ENCODE measurements at regions not wholly inside any gene's neighbourhood (a gene's known extent, or its start where the extent isn't known, plus 50 kb on each side); places are given as distances from the start of the nearest gene placed in this dataset.

- 70% methylated on average over 5 of the region's 5 CpGs for WGBS
- no peak overlapping the region for H3K27ac ChIP-seq (ENCODE audit: low read depth in 1 of 2, low read length in 1 of 2)
These were observed 73.8 kb upstream of the ZNF281 start for GRCh38 chr1:200483491-200484143.

GRCh38 chr1:200480964-200481363 lies 71.1 kb upstream of the ZNF281 start:
- DNase-seq (ENCODE audit: low read depth in 6 of 9, low spot score in 9 of 9), result no peak
- Histone ChIP-seq H3K27ac (ENCODE audit: low read depth in 1 of 2, low read length in 1 of 2) (no peak overlapping the region), H3K27me3 (ENCODE audit: control insufficient read depth in 2 of 2, insufficient read depth in 1 of 2, low read length in 1 of 2) (no peaks in the 10 kb centered on the region), H3K4me3 (ENCODE audit: low read length in 2 of 2) (no peak overlapping the region), H3K9me3 (ENCODE audit: control insufficient read depth in 2 of 2, insufficient read depth in 1 of 2, low read length in 1 of 2) (no peaks in the 10 kb centered on the region), H3K4me1 (ENCODE audit: control insufficient read depth in 2 of 2, insufficient read depth in 2 of 2, low read length in 2 of 2) (peaks cover 0 to 2% of the 10 kb centered on the region in 2 donors), H3K36me3 (ENCODE audit: control insufficient read depth in 2 of 2, insufficient read depth in 2 of 2, low read length in 1 of 2) (no peaks in the 10 kb centered on the region)
- 97% methylated on average over 7 of the region's 7 CpGs for WGBS

More at GRCh38 chr1:200483491-200484143, 73.8 kb upstream of the ZNF281 start:
- no peaks in the 10 kb centered on the region for H3K36me3 ChIP-seq (ENCODE audit: control insufficient read depth in 2 of 2, insufficient read depth in 2 of 2, low read length in 1 of 2)
- H3K9me3 ChIP-seq (ENCODE audit: control insufficient read depth in 2 of 2, insufficient read depth in 1 of 2, low read length in 1 of 2), result no peaks in the 10 kb centered on the region
- no peak overlapping the region for H3K4me3 ChIP-seq (ENCODE audit: low read length in 2 of 2)
- H3K4me1 ChIP-seq (ENCODE audit: control insufficient read depth in 2 of 2, insufficient read depth in 2 of 2, low read length in 2 of 2), result peaks cover 2 to 8% of the 10 kb centered on the region in 2 donors
- peak in 1 of 9 donors; percentile 24 for DNase-seq (ENCODE audit: low read depth in 6 of 9, low spot score in 9 of 9)
- no peaks in the 10 kb centered on the region for H3K27me3 ChIP-seq (ENCODE audit: control insufficient read depth in 2 of 2, insufficient read depth in 1 of 2, low read length in 1 of 2)

GRCh38 chr1:200479816-200480215 lies 70.0 kb upstream of the ZNF281 start:
- Histone ChIP-seq H3K4me1 (ENCODE audit: control insufficient read depth in 2 of 2, insufficient read depth in 2 of 2, low read length in 2 of 2) (peaks cover 0 to 2% of the 10 kb centered on the region in 2 donors), H3K36me3 (ENCODE audit: control insufficient read depth in 2 of 2, insufficient read depth in 2 of 2, low read length in 1 of 2) (no peaks in the 10 kb centered on the region), H3K4me3 (ENCODE audit: low read length in 2 of 2) (no peak overlapping the region), H3K27me3 (ENCODE audit: control insufficient read depth in 2 of 2, insufficient read depth in 1 of 2, low read length in 1 of 2) (no peaks in the 10 kb centered on the region), H3K9me3 (ENCODE audit: control insufficient read depth in 2 of 2, insufficient read depth in 1 of 2, low read length in 1 of 2) (no peaks in the 10 kb centered on the region), H3K27ac (ENCODE audit: low read depth in 1 of 2, low read length in 1 of 2) (no peak overlapping the region)
- DNase-seq (ENCODE audit: low read depth in 6 of 9, low spot score in 9 of 9), result no peak

GRCh38 chr1:200478945-200479558 lies 69.2 kb upstream of the ZNF281 start:
- Histone ChIP-seq H3K4me3 (ENCODE audit: low read length in 2 of 2) (no peak overlapping the region), H3K9me3 (ENCODE audit: control insufficient read depth in 2 of 2, insufficient read depth in 1 of 2, low read length in 1 of 2) (no peaks in the 10 kb centered on the region)

GRCh38 chr1:200478239-200478623 lies 68.4 kb upstream of the ZNF281 start:
- no peak for DNase-seq (ENCODE audit: low read depth in 6 of 9, low spot score in 9 of 9)
- Histone ChIP-seq H3K36me3 (ENCODE audit: control insufficient read depth in 2 of 2, insufficient read depth in 2 of 2, low read length in 1 of 2) (no peaks in the 10 kb centered on the region), H3K27me3 (ENCODE audit: control insufficient read depth in 2 of 2, insufficient read depth in 1 of 2, low read length in 1 of 2) (no peaks in the 10 kb centered on the region), H3K27ac (ENCODE audit: low read depth in 1 of 2, low read length in 1 of 2) (no peak overlapping the region), H3K4me1 (ENCODE audit: control insufficient read depth in 2 of 2, insufficient read depth in 2 of 2, low read length in 2 of 2) (no peaks in the 10 kb centered on the region), H3K9me3 (ENCODE audit: control insufficient read depth in 2 of 2, insufficient read depth in 1 of 2, low read length in 1 of 2) (no peaks in the 10 kb centered on the region), H3K4me3 (ENCODE audit: low read length in 2 of 2) (no peak overlapping the region)
- WGBS, result over 99% methylated on average over 4 of the region's 4 CpGs

More at GRCh38 chr1:200478945-200479558, 69.2 kb upstream of the ZNF281 start:
- 95% methylated on average over 6 of the region's 6 CpGs for WGBS
- Histone ChIP-seq H3K27me3 (ENCODE audit: control insufficient read depth in 2 of 2, insufficient read depth in 1 of 2, low read length in 1 of 2) (no peaks in the 10 kb centered on the region), H3K4me1 (ENCODE audit: control insufficient read depth in 2 of 2, insufficient read depth in 2 of 2, low read length in 2 of 2) (peaks cover 0 to 2% of the 10 kb centered on the region in 2 donors), H3K36me3 (ENCODE audit: control insufficient read depth in 2 of 2, insufficient read depth in 2 of 2, low read length in 1 of 2) (no peaks in the 10 kb centered on the region), H3K27ac (ENCODE audit: low read depth in 1 of 2, low read length in 1 of 2) (no peak overlapping the region)
- no peak for DNase-seq (ENCODE audit: low read depth in 6 of 9, low spot score in 9 of 9)

- WGBS, result 94% methylated on average over 3 of the region's 3 CpGs
- H3K27me3 ChIP-seq (ENCODE audit: control insufficient read depth in 2 of 2, insufficient read depth in 1 of 2, low read length in 1 of 2), result no peaks in the 10 kb centered on the region
- H3K9me3 ChIP-seq (ENCODE audit: control insufficient read depth in 2 of 2, insufficient read depth in 1 of 2, low read length in 1 of 2), result no peaks in the 10 kb centered on the region
- H3K4me3 ChIP-seq (ENCODE audit: low read length in 2 of 2), result no peak overlapping the region
- DNase-seq (ENCODE audit: low read depth in 6 of 9, low spot score in 9 of 9), result no peak
- no peaks in the 10 kb centered on the region for H3K36me3 ChIP-seq (ENCODE audit: control insufficient read depth in 2 of 2, insufficient read depth in 2 of 2, low read length in 1 of 2)
- H3K4me1 ChIP-seq (ENCODE audit: control insufficient read depth in 2 of 2, insufficient read depth in 2 of 2, low read length in 2 of 2), result no peaks in the 10 kb centered on the region
- H3K27ac ChIP-seq (ENCODE audit: low read depth in 1 of 2, low read length in 1 of 2), result no peak overlapping the region
These were observed 64.8 kb upstream of the ZNF281 start for GRCh38 chr1:200474633-200475032.

GRCh38 chr1:200473698-200474371 lies 64.0 kb upstream of the ZNF281 start:
- WGBS, result 85% methylated on average over 12 of the region's 12 CpGs
- H3K27ac ChIP-seq (ENCODE audit: low read depth in 1 of 2, low read length in 1 of 2), result no peak overlapping the region
- H3K4me1 ChIP-seq (ENCODE audit: control insufficient read depth in 2 of 2, insufficient read depth in 2 of 2, low read length in 2 of 2), result no peaks in the 10 kb centered on the region
- no peak for DNase-seq (ENCODE audit: low read depth in 6 of 9, low spot score in 9 of 9)
- no peaks in the 10 kb centered on the region for H3K27me3 ChIP-seq (ENCODE audit: control insufficient read depth in 2 of 2, insufficient read depth in 1 of 2, low read length in 1 of 2)
- H3K36me3 ChIP-seq (ENCODE audit: control insufficient read depth in 2 of 2, insufficient read depth in 2 of 2, low read length in 1 of 2), result no peaks in the 10 kb centered on the region
- no peaks in the 10 kb centered on the region for H3K9me3 ChIP-seq (ENCODE audit: control insufficient read depth in 2 of 2, insufficient read depth in 1 of 2, low read length in 1 of 2)
- no peak overlapping the region for H3K4me3 ChIP-seq (ENCODE audit: low read length in 2 of 2)

GRCh38 chr1:200471739-200472138 lies 61.9 kb upstream of the ZNF281 start:
- WGBS, result 95% methylated on average over 2 of the region's 2 CpGs
- no peak for DNase-seq (ENCODE audit: low read depth in 6 of 9, low spot score in 9 of 9)

GRCh38 chr1:200468264-200469001 lies 58.6 kb upstream of the ZNF281 start:
- H3K27ac ChIP-seq (ENCODE audit: low read depth in 1 of 2, low read length in 1 of 2), result no peak overlapping the region
- no peaks in the 10 kb centered on the region for H3K4me1 ChIP-seq (ENCODE audit: control insufficient read depth in 2 of 2, insufficient read depth in 2 of 2, low read length in 2 of 2)
- H3K27me3 ChIP-seq (ENCODE audit: control insufficient read depth in 2 of 2, insufficient read depth in 1 of 2, low read length in 1 of 2), result no peaks in the 10 kb centered on the region
- DNase-seq (ENCODE audit: low read depth in 6 of 9, low spot score in 9 of 9), result no peak
- no peak overlapping the region for H3K4me3 ChIP-seq (ENCODE audit: low read length in 2 of 2)
- no peaks in the 10 kb centered on the region for H3K36me3 ChIP-seq (ENCODE audit: control insufficient read depth in 2 of 2, insufficient read depth in 2 of 2, low read length in 1 of 2)
- WGBS, result 98% methylated on average over 4 of the region's 4 CpGs
- no peaks in the 10 kb centered on the region for H3K9me3 ChIP-seq (ENCODE audit: control insufficient read depth in 2 of 2, insufficient read depth in 1 of 2, low read length in 1 of 2)

More at GRCh38 chr1:200471739-200472138, 61.9 kb upstream of the ZNF281 start:
- no peaks in the 10 kb centered on the region for H3K36me3 ChIP-seq (ENCODE audit: control insufficient read depth in 2 of 2, insufficient read depth in 2 of 2, low read length in 1 of 2)
- H3K4me1 ChIP-seq (ENCODE audit: control insufficient read depth in 2 of 2, insufficient read depth in 2 of 2, low read length in 2 of 2), result no peaks in the 10 kb centered on the region
- no peaks in the 10 kb centered on the region for H3K9me3 ChIP-seq (ENCODE audit: control insufficient read depth in 2 of 2, insufficient read depth in 1 of 2, low read length in 1 of 2)
- H3K27me3 ChIP-seq (ENCODE audit: control insufficient read depth in 2 of 2, insufficient read depth in 1 of 2, low read length in 1 of 2), result no peaks in the 10 kb centered on the region
- H3K4me3 ChIP-seq (ENCODE audit: low read length in 2 of 2), result no peak overlapping the region
- H3K27ac ChIP-seq (ENCODE audit: low read depth in 1 of 2, low read length in 1 of 2), result no peak overlapping the region

Measured in thymus (tissue), 11 donors.